Prostate gland (tissue), 2 donors: ENCODE measurements at regions not wholly inside any gene's neighbourhood (a gene's known extent, or its start where the extent isn't known, plus 50 kb on each side); places are given as distances from the start of the nearest gene placed in this dataset.

Experiments used
- CTCF ChIP-seq, 4 experiments: fragments of 200-600 bp in 2 of 4; fragments of 450-650 bp in 2 of 4; sonication (generic) in 2 of 4; IDR thresholded peaks; 1 replicate in 3 of 4; 2 replicates in 1 of 4; pipeline ENCODE4 v1.5.1; 2016 to 2019; ENCODE audit warnings: antibody characterized with exemption in 4 of 4, mild to moderate bottlenecking in 2 of 4, moderate library complexity in 2 of 4
- POLR2A ChIP-seq: fragments of 450-650 bp; IDR thresholded peaks from one replicate; pipeline ENCODE4 v1.6.1; 2016; ENCODE audit warnings: antibody characterized with exemption, mild to moderate bottlenecking
- POLR2AphosphoS5 ChIP-seq: sonication (generic); formaldehyde crosslinking; IDR thresholded peaks from one replicate; pipeline ENCODE4 v1.6.1; 2017; ENCODE audit warnings: antibody characterized with exemption

GRCh38 chr15:30783019-30783418 lies 120.7 kb upstream of the FAN1 start:
- TF ChIP-seq CTCF (IDR thresholded peaks at IDR 0.05): no peak
- no peak for TF ChIP-seq POLR2AphosphoS5
- no peak for TF ChIP-seq POLR2A
